GM23338 (cell line): ENCODE measurements at regions not wholly inside any gene's neighbourhood (a gene's known extent, or its start where the extent isn't known, plus 50 kb on each side); places are given as distances from the start of the nearest gene placed in this dataset.

ENCODE experiments used
- CTCF ChIP-seq, 2 experiments: fragments of 200-600 bp in 1 of 2; sonication (generic) in 1 of 2; conservative IDR thresholded peaks; 2 replicates each; pipeline versions ENCODE4 v1.5.1 to v1.6.1; 2016 to 2017; ENCODE audit warnings: antibody characterized with exemption in 2 of 2, low read depth in 2 of 2, mild to moderate bottlenecking in 2 of 2, moderate library complexity in 1 of 2
- EZH2 ChIP-seq: fragments of 200-600 bp; sonication (generic); IDR thresholded peaks from one replicate; pipeline ENCODE4 v1.8.0; 2017; ENCODE audit warnings: antibody characterized with exemption, mild to moderate bottlenecking, low read depth; ENCODE audit not compliant: unreplicated experiment
- JUNB ChIP-seq: IDR thresholded peaks from one replicate; pipeline ENCODE4 v1.6.1; 2016; ENCODE audit warnings: antibody characterized with exemption; ENCODE audit not compliant: unreplicated experiment
- NANOG ChIP-seq: IDR thresholded peaks from 2 replicates; pipeline ENCODE4 v1.6.1; 2016; ENCODE audit warnings: antibody characterized with exemption, borderline replicate concordance
- POLR2AphosphoS5 ChIP-seq: IDR thresholded peaks from 2 replicates; pipeline ENCODE4 v1.6.1; 2016; ENCODE audit warnings: antibody characterized with exemption, low read depth
- REST ChIP-seq: IDR thresholded peaks from one replicate; pipeline ENCODE4 v1.6.1; 2018; ENCODE audit warnings: antibody characterized with exemption; ENCODE audit not compliant: unreplicated experiment

GRCh38 chr1:238912148-238912547 lies 474.2 kb upstream of the CHRM3 start:
- TF ChIP-seq CTCF (conservative IDR thresholded peaks at IDR 0.05; ENCODE audit: low read depth in 2 of 2) (no peak), REST (no peak), POLR2AphosphoS5 (no peak), JUNB (no peak), NANOG (no peak), EZH2 (no peak)
